Trophoblast cell (in vitro differentiated cells and primary cell): ENCODE measurements at regions not wholly inside any gene's neighbourhood (a gene's known extent, or its start where the extent isn't known, plus 50 kb on each side); places are given as distances from the start of the nearest gene placed in this dataset.

Experiments
- DNase-seq, 2 donors: peaks; one replicate each; pipeline ENCODE4 v3.0.0-alpha.2; 2016
- H2AFZ ChIP-seq: 2 replicates; pipeline ENCODE4 v1.6.1; 2013; ENCODE audit warnings: low read length, moderate library complexity, mild to moderate bottlenecking; ENCODE audit not compliant: insufficient read depth, poor library complexity
- H2AK5ac ChIP-seq: 2 replicates; pipeline ENCODE4 v1.6.1; 2013; ENCODE audit warnings: mild to moderate bottlenecking, low read length
- H2BK120ac ChIP-seq: 2 replicates; pipeline ENCODE4 v1.6.1; 2013; ENCODE audit warnings: low read length, mild to moderate bottlenecking, moderate library complexity; ENCODE audit not compliant: insufficient read depth, poor library complexity
- H2BK12ac ChIP-seq: 2 replicates; pipeline ENCODE4 v1.6.1; 2013; ENCODE audit warnings: mild to moderate bottlenecking, low read length, moderate library complexity
- H2BK5ac ChIP-seq: 2 replicates; pipeline ENCODE4 v1.6.1; 2013; ENCODE audit warnings: low read length, low read depth, moderate library complexity, mild to moderate bottlenecking; ENCODE audit not compliant: poor library complexity
- H3K14ac ChIP-seq: 2 replicates; pipeline ENCODE4 v1.6.1; 2013; ENCODE audit warnings: mild to moderate bottlenecking, low read length
- H3K18ac ChIP-seq: 2 replicates; pipeline ENCODE4 v1.6.1; 2013; ENCODE audit warnings: mild to moderate bottlenecking, low read length
- H3K23ac ChIP-seq: 2 replicates; pipeline ENCODE4 v1.6.1; 2013; ENCODE audit warnings: low read length
- H3K27ac ChIP-seq: 2 replicates; pipeline ENCODE4 v1.5.1; 2013; ENCODE audit warnings: low read depth, mild to moderate bottlenecking, inconsistent platforms, low read length, moderate library complexity
- H3K27me3 ChIP-seq: 2 replicates; pipeline ENCODE4 v1.6.1; 2013; ENCODE audit warnings: inconsistent platforms, mild to moderate bottlenecking, low read length, moderate library complexity; ENCODE audit not compliant: insufficient read depth
- H3K36me3 ChIP-seq, 2 experiments: 1 replicate in 1 of 2; 2 replicates in 1 of 2; pipeline ENCODE4 v1.6.1; 2013; ENCODE audit warnings: low read length in 2 of 2, mild to moderate bottlenecking in 2 of 2, moderate library complexity in 1 of 2; ENCODE audit not compliant: insufficient read depth in 2 of 2, control insufficient read depth in 1 of 2
- H3K4ac ChIP-seq: 2 replicates; pipeline ENCODE4 v1.6.1; 2013; ENCODE audit warnings: low read depth, mild to moderate bottlenecking, low read length, moderate library complexity
- H3K4me1 ChIP-seq, 2 experiments: 1 replicate in 1 of 2; 2 replicates in 1 of 2; pipeline ENCODE4 v1.6.1; 2013; ENCODE audit warnings: low read length in 2 of 2, mild to moderate bottlenecking in 2 of 2, moderate library complexity in 1 of 2; ENCODE audit not compliant: insufficient read depth in 2 of 2, control insufficient read depth in 1 of 2
- H3K4me2 ChIP-seq: 2 replicates; pipeline ENCODE4 v1.6.1; 2013; ENCODE audit warnings: inconsistent platforms, mild to moderate bottlenecking, low read length, moderate library complexity
- H3K4me3 ChIP-seq: 2 replicates; pipeline ENCODE4 v1.5.1; 2013; ENCODE audit warnings: mild to moderate bottlenecking, low read depth, low read length, inconsistent platforms
- H3K79me1 ChIP-seq: one replicate; pipeline ENCODE4 v1.6.1; 2013; ENCODE audit warnings: low read length
- H3K79me2 ChIP-seq: 2 replicates; pipeline ENCODE4 v1.6.1; 2013; ENCODE audit warnings: low read length, mild to moderate bottlenecking; ENCODE audit not compliant: control insufficient read depth, insufficient read depth, poor library complexity
- H3K9ac ChIP-seq: 2 replicates; pipeline ENCODE4 v1.6.1; 2013; ENCODE audit warnings: mild to moderate bottlenecking, low read length
- H3K9me3 ChIP-seq: 2 replicates; pipeline ENCODE4 v1.6.1; 2013; ENCODE audit warnings: low read depth, mild to moderate bottlenecking, control low read depth, inconsistent platforms, low read length; ENCODE audit not compliant: insufficient read depth
- H4K12ac ChIP-seq: 2 replicates; pipeline ENCODE4 v1.6.1; 2013; ENCODE audit warnings: low read depth, mild to moderate bottlenecking, low read length, moderate library complexity
- H4K8ac ChIP-seq: 2 replicates; pipeline ENCODE4 v1.6.1; 2013; ENCODE audit warnings: low read depth, mild to moderate bottlenecking, low read length, moderate library complexity
- H4K91ac ChIP-seq: one replicate; pipeline ENCODE4 v1.6.1; 2013; ENCODE audit warnings: low read depth, mild to moderate bottlenecking, low read length, moderate library complexity

DNA sequence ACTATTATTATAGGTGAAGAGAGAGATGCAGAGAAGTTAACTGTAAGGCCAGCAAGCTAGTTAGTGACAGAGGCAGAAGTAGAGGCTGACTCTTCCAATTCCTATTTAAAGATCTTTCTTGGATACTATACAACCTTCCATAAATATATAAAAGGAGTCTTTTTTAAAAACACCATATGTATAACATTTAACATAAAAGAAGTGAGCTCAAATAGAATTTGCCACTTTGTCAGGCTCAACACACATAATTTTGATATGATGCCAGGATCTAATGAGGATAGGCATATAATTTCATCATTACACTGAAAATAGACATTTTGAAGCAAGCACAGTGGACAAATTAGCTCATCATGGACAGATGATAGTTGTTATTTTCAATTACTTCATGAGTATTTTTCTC, 64.1 kb upstream of the MPPED2 start:
- Histone ChIP-seq H3K4ac (no peak overlapping the region), H2BK120ac (no peak overlapping the region), H3K23ac (no peak overlapping the region), H3K18ac (no peak overlapping the region), H3K27ac (no peak overlapping the region), H3K79me2 (no peaks in the 10 kb centered on the region), H4K12ac (no peak overlapping the region), H3K4me1 (no peaks in the 10 kb centered on the region), H4K8ac (no peak overlapping the region), H3K4me2 (no peak overlapping the region), H2AK5ac (no peak overlapping the region), H3K9ac (no peak overlapping the region), H4K91ac (no peak overlapping the region), H3K14ac (no peak overlapping the region), H2BK5ac (no peak overlapping the region), H3K79me1 (no peaks in the 10 kb centered on the region), H3K36me3 (no peaks in the 10 kb centered on the region), H3K4me3 (no peak overlapping the region), H3K9me3 (no peaks in the 10 kb centered on the region), H2AFZ (no peak overlapping the region), H2BK12ac (no peak overlapping the region), H3K27me3 (no peaks in the 10 kb centered on the region)
- DNase-seq, result no peak
